HepG2 (cell line): ENCODE measurements at regions not wholly inside any gene's neighbourhood (a gene's known extent, or its start where the extent isn't known, plus 50 kb on each side); places are given as distances from the start of the nearest gene placed in this dataset.

ENCODE experiments used
- ASH2L ChIP-seq: fragments of 300-600, 200-600 bp; sonication (generic); IDR thresholded peaks from 2 replicates; pipeline ENCODE4 v1.7.0; 2017; ENCODE audit warnings: low read depth, mild to moderate bottlenecking, moderate library complexity, mixed read lengths, low read length; ENCODE audit not compliant: insufficient read length
- MYC ChIP-seq: sonication (generic); formaldehyde crosslinking; IDR thresholded peaks from 2 replicates; pipeline ENCODE4 v1.9.0; 2021; ENCODE audit warnings: missing genetic modification reagents, borderline replicate concordance
- RCOR2 ChIP-seq: IDR thresholded peaks from 2 replicates; pipeline ENCODE4 v1.6.1; 2016; ENCODE audit warnings: missing biosample characterization, missing genetic modification reagents
- SMAD1 ChIP-seq: sonication (generic); formaldehyde crosslinking; IDR thresholded peaks from 2 replicates; pipeline ENCODE4 v1.4.0; 2020; ENCODE audit warnings: missing genetic modification reagents, low read depth, mild to moderate bottlenecking, borderline replicate concordance
- TARDBP ChIP-seq: sonication (generic); formaldehyde crosslinking; IDR thresholded peaks from 2 replicates; pipeline ENCODE4 v1.8.0; 2022; ENCODE audit warnings: mild to moderate bottlenecking, missing genetic modification reagents
- TCF12 ChIP-seq, 2 experiments: fragments of 450-650 bp in 1 of 2; sonication (generic) in 1 of 2; formaldehyde crosslinking in 1 of 2; IDR thresholded peaks; 2 replicates each; pipeline versions ENCODE4 v1.6.1 to v1.8.0; 2017 to 2022; ENCODE audit warnings: antibody characterized with exemption in 1 of 2, mild to moderate bottlenecking in 1 of 2, missing genetic modification reagents in 1 of 2, moderate library complexity in 1 of 2
- TSC22D2 ChIP-seq: sonication (generic); formaldehyde crosslinking; IDR thresholded peaks from 2 replicates; pipeline ENCODE4 v1.5.1; 2020; ENCODE audit warnings: missing genetic modification reagents, mild to moderate bottlenecking, borderline replicate concordance
- ZNF660 ChIP-seq: sonication (generic); formaldehyde crosslinking; IDR thresholded peaks from 2 replicates; pipeline ENCODE4 v1.5.1; 2020; ENCODE audit warnings: mild to moderate bottlenecking, low read depth, missing genetic modification reagents, borderline replicate concordance
- ZNF749 ChIP-seq: sonication (generic); formaldehyde crosslinking; IDR thresholded peaks from 2 replicates; pipeline ENCODE4 v1.8.0; 2022; ENCODE audit warnings: mild to moderate bottlenecking, missing genetic modification reagents, moderate library complexity, borderline replicate concordance
- TF ChIP-seq, protein P1 (sequence below): sonication (generic); formaldehyde crosslinking; conservative IDR thresholded peaks from 2 replicates; pipeline ENCODE4 v1.4.0; 2020; ENCODE audit warnings: missing genetic modification reagents
- TF ChIP-seq, protein P2 (sequence below): sonication (generic); formaldehyde crosslinking; IDR thresholded peaks from 2 replicates; pipeline ENCODE4 v1.4.0; 2020; ENCODE audit warnings: missing genetic modification reagents
- TF ChIP-seq, protein P3 (sequence below): sonication (generic); formaldehyde crosslinking; IDR thresholded peaks from 2 replicates; pipeline ENCODE4 v1.5.0; 2020; ENCODE audit warnings: mild to moderate bottlenecking, missing genetic modification reagents, moderate library complexity

DNA sequence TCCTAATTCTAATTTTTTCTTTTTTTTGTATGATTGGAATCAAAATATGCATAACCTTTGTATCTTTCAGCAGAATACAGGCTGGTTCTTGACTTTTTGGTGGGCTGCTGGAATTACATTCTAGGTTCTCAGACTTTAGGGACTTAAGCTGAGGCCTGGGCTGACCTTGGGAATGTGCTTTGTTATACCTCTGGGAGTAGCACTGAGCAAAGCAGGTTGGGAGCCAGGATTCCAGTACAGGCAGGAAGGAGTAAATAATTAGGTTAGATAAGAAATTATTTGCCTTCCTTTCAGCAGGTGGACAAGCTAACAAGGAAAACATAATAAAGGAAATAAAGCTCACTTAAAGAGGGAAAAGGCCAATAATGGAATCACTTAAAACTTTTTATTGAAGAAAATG is 49.9 kb upstream of the SLC4A4 start:
- TF ChIP-seq TCF12 (IDR thresholded peaks at IDR 0.05) = no peak
- no peak for TF ChIP-seq TCF12 (CRISPR knock-in tag; IDR thresholded peaks at IDR 0.05)
- no peak for TF ChIP-seq ASH2L
- no peak for TF ChIP-seq TARDBP (CRISPR knock-in tag)
- TF ChIP-seq, protein P1, sequence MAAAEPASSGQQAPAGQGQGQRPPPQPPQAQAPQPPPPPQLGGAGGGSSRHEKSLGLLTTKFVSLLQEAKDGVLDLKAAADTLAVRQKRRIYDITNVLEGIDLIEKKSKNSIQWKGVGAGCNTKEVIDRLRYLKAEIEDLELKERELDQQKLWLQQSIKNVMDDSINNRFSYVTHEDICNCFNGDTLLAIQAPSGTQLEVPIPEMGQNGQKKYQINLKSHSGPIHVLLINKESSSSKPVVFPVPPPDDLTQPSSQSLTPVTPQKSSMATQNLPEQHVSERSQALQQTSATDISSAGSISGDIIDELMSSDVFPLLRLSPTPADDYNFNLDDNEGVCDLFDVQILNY (CRISPR knock-in tag) = no peak
- TF ChIP-seq ZNF749 (CRISPR knock-in tag) = no peak
- TF ChIP-seq ZNF660 (CRISPR knock-in tag) = no peak
- no peak for TF ChIP-seq SMAD1 (CRISPR knock-in tag)
- TF ChIP-seq TSC22D2 (CRISPR knock-in tag) = no peak
- TF ChIP-seq MYC = no peak
- TF ChIP-seq, protein P2, sequence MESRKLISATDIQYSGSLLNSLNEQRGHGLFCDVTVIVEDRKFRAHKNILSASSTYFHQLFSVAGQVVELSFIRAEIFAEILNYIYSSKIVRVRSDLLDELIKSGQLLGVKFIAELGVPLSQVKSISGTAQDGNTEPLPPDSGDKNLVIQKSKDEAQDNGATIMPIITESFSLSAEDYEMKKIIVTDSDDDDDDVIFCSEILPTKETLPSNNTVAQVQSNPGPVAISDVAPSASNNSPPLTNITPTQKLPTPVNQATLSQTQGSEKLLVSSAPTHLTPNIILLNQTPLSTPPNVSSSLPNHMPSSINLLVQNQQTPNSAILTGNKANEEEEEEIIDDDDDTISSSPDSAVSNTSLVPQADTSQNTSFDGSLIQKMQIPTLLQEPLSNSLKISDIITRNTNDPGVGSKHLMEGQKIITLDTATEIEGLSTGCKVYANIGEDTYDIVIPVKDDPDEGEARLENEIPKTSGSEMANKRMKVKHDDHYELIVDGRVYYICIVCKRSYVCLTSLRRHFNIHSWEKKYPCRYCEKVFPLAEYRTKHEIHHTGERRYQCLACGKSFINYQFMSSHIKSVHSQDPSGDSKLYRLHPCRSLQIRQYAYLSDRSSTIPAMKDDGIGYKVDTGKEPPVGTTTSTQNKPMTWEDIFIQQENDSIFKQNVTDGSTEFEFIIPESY (CRISPR knock-in tag) = no peak
- TF ChIP-seq, protein P3, sequence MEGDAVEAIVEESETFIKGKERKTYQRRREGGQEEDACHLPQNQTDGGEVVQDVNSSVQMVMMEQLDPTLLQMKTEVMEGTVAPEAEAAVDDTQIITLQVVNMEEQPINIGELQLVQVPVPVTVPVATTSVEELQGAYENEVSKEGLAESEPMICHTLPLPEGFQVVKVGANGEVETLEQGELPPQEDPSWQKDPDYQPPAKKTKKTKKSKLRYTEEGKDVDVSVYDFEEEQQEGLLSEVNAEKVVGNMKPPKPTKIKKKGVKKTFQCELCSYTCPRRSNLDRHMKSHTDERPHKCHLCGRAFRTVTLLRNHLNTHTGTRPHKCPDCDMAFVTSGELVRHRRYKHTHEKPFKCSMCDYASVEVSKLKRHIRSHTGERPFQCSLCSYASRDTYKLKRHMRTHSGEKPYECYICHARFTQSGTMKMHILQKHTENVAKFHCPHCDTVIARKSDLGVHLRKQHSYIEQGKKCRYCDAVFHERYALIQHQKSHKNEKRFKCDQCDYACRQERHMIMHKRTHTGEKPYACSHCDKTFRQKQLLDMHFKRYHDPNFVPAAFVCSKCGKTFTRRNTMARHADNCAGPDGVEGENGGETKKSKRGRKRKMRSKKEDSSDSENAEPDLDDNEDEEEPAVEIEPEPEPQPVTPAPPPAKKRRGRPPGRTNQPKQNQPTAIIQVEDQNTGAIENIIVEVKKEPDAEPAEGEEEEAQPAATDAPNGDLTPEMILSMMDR (CRISPR knock-in tag) = no peak
- no peak for TF ChIP-seq RCOR2 (CRISPR knock-in tag)
